B cell (primary cell): ENCODE measurements at regions not wholly inside any gene's neighbourhood (a gene's known extent, or its start where the extent isn't known, plus 50 kb on each side); places are given as distances from the start of the nearest gene placed in this dataset.

Experiments used
- ATAC-seq: fragments of 200-7000 bp; cut with Tn5 transposase; one replicate; pipeline ENCODE4 v1.10.0; 2021; ENCODE audit warnings: low read depth, mild to moderate bottlenecking, moderate number of reproducible peaks, moderate library complexity
- CTCF ChIA-PET: fragments of 350-600 bp; sonication (Branson Sonifier 250); formaldehyde crosslinking; loops from one replicate; lab custom pipeline; 2021; ENCODE audit warnings: antibody characterized with exemption, inconsistent platforms; lab: Charles Lee
- POLR2A ChIA-PET: fragments of 350-600 bp; sonication (Branson Sonifier 250); formaldehyde crosslinking; loops from one replicate; lab custom pipeline; 2021; ENCODE audit warnings: antibody characterized with exemption; lab: Charles Lee
- DNase-seq: peaks from one replicate; pipeline ENCODE4 v3.0.0; 2013
- H2AFZ ChIP-seq: 2 replicates; pipeline ENCODE4 v1.6.1; 2012; ENCODE audit warnings: mild to moderate bottlenecking, low read depth, low read length; ENCODE audit not compliant: insufficient read depth, poor library complexity, severe bottlenecking
- H3K27ac ChIP-seq, 2 donors: 1 replicate in 1 of 2; 2 replicates in 1 of 2; pipeline ENCODE4 v1.5.1; 2012 to 2013; ENCODE audit warnings: low read length in 2 of 2, mild to moderate bottlenecking in 2 of 2, moderate library complexity in 1 of 2
- H3K27me3 ChIP-seq, 4 experiments: fragments of 200-600 bp in 1 of 4; sonication (generic) in 1 of 4; replicated peaks in 1 of 4; 1 replicate in 2 of 4; 2 replicates in 2 of 4; pipeline versions ENCODE4 v1.6.1 to v1.7.0; 2013 to 2016; ENCODE audit warnings: low read length in 3 of 4, mild to moderate bottlenecking in 2 of 4, mixed read lengths in 1 of 4, moderate library complexity in 1 of 4; ENCODE audit not compliant: insufficient read depth in 4 of 4, control insufficient read depth in 3 of 4; ENCODE audit errors: control extremely low read depth in 1 of 4
- H3K36me3 ChIP-seq, 2 experiments: replicated peaks in 1 of 2; 1 replicate in 1 of 2; 2 replicates in 1 of 2; pipeline versions ENCODE4 v1.6.1 to v1.7.1; 2013; ENCODE audit warnings: low read length in 1 of 2; ENCODE audit not compliant: insufficient read depth in 2 of 2, control insufficient read depth in 1 of 2; ENCODE audit errors: control extremely low read depth in 1 of 2, extremely low read depth in 1 of 2
- H3K4me1 ChIP-seq, 2 donors: fragments of 200-600 bp in 1 of 2; sonication (generic) in 1 of 2; 1 replicate in 1 of 2; 2 replicates in 1 of 2; pipeline versions ENCODE4 v1.5.1 to v1.6.1; 2013 to 2017; ENCODE audit warnings: low read length in 2 of 2; ENCODE audit not compliant: control insufficient read depth in 2 of 2, insufficient read depth in 2 of 2
- H3K4me2 ChIP-seq: replicated peaks from 2 replicates; pipeline ENCODE3; 2012; ENCODE audit warnings: mild to moderate bottlenecking, low read depth, low read length; ENCODE audit not compliant: poor library complexity, severe bottlenecking
- H3K4me3 ChIP-seq, 5 experiments: fragments of 200-600 bp in 1 of 5; sonication (generic) in 1 of 5; 1 replicate in 3 of 5; 2 replicates in 2 of 5; pipeline versions ENCODE4 v1.5.1 to v1.7.0; 2011 to 2016; ENCODE audit warnings: low read length in 4 of 5, mild to moderate bottlenecking in 4 of 5, low read depth in 2 of 5, control low read depth in 1 of 5, moderate library complexity in 1 of 5; ENCODE audit not compliant: insufficient read depth in 1 of 5; ENCODE audit errors: control extremely low read depth in 1 of 5, extremely low read depth in 1 of 5
- H3K79me2 ChIP-seq: fragments of 200-600 bp; sonication (generic); one replicate; pipeline ENCODE4 v1.6.0; 2016; ENCODE audit warnings: low read length; ENCODE audit not compliant: control insufficient read depth, insufficient read depth
- H3K9ac ChIP-seq: fragments of 200-600 bp; sonication (generic); 2 replicates; pipeline ENCODE4 v1.6.1; 2017; ENCODE audit warnings: mild to moderate bottlenecking, low read length, moderate library complexity
- H3K9me3 ChIP-seq, 3 donors: one replicate each; pipeline versions ENCODE4 v1.6.1 to v1.7.1; 2013; ENCODE audit warnings: low read length in 2 of 3; ENCODE audit not compliant: control insufficient read depth in 2 of 3, insufficient read depth in 1 of 3; ENCODE audit errors: control extremely low read depth in 1 of 3
- H4K20me1 ChIP-seq: 2 replicates; pipeline ENCODE4 v1.6.0; 2012; ENCODE audit warnings: mild to moderate bottlenecking, low read length; ENCODE audit not compliant: insufficient read depth, control insufficient read depth, poor library complexity, severe bottlenecking
- H3K27ac Mint-ChIP-seq: one replicate; pipeline ENCODE4 v1.8.0; 2021; ENCODE audit warnings: mixed read lengths
- H3K27me3 Mint-ChIP-seq: one replicate; pipeline ENCODE4 v1.8.0; 2021; ENCODE audit warnings: mixed read lengths
- H3K4me1 Mint-ChIP-seq: one replicate; pipeline ENCODE4 v1.8.0; 2021; ENCODE audit warnings: mixed read lengths
- H3K4me3 Mint-ChIP-seq: one replicate; pipeline ENCODE4 v1.8.0; 2021; ENCODE audit warnings: mixed read lengths
- H3K9me3 Mint-ChIP-seq: one replicate; pipeline ENCODE4 v1.8.0; 2022; ENCODE audit warnings: mixed read lengths; ENCODE audit not compliant: insufficient read depth
- CTCF ChIP-seq: fragments of 200-600 bp; IDR thresholded peaks from one replicate; pipeline ENCODE4 v1.8.0; 2022; ENCODE audit warnings: antibody characterized with exemption, mild to moderate bottlenecking
- EZH2 ChIP-seq: IDR thresholded peaks from 2 replicates; pipeline ENCODE4 v1.6.1; 2012; ENCODE audit warnings: borderline replicate concordance, low read depth, mild to moderate bottlenecking, moderate library complexity, low read length; ENCODE audit not compliant: insufficient read depth, poor library complexity, severe bottlenecking
- WGBS: methylation state at CpG from one replicate; pipeline ENCODE4 v1.1.5; 2013; ENCODE audit warnings: missing lambda C conversion rate; ENCODE audit not compliant: insufficient coverage; 5-methylcytosine and 5-hydroxymethylcytosine counted together
- intact Hi-C: fragments of 100-400 bp; cut with micrococcal nuclease; formaldehyde crosslinking; loops from one replicate; pipeline ENCODE4 v1.10.0; 2022

- Histone ChIP-seq H3K27me3 (no peaks in the 10 kb centered on the region), H3K4me3 (no peak overlapping the region), H3K9me3 (peaks cover 0 to 6% (median 3%) of the 10 kb centered on the region in 3 donors), H3K79me2 (no peaks in the 10 kb centered on the region), H2AFZ (no peak overlapping the region), H4K20me1 (no peaks in the 10 kb centered on the region), H3K4me1 (peaks cover 0 to 3% of the 10 kb centered on the region in 2 donors), H3K4me2 (no peak overlapping the region), H3K9ac (no peak overlapping the region), H3K36me3 (no peaks in the 10 kb centered on the region), H3K27ac (no peak overlapping the region)
- no peak for ATAC-seq
- POLR2A ChIA-PET = no interaction called here
- peaks cover 13% of the 10 kb centered on the region for H3K27me3 Mint-ChIP-seq
- H3K9me3 Mint-ChIP-seq = no peaks in the 10 kb centered on the region
- H3K4me3 Mint-ChIP-seq = no peak overlapping the region
- DNase-seq = no peak
- intact Hi-C loops = no loop called here
- no peak for TF ChIP-seq EZH2
- H3K4me1 Mint-ChIP-seq = peaks cover 3% of the 10 kb centered on the region
- H3K27ac Mint-ChIP-seq = no peak overlapping the region
- CTCF ChIA-PET = interaction anchor here (1.2 to 1.6 kb wide), 2 partner anchors 14 to 19 kb away, joined by 4 to 6 read pairs; no protein-coding TSS in a partner anchor
- WGBS = no CpG with 5 or more reads among the region's 2 CpGs
Measured at GRCh38 chr20:41678799-41679198, 60.6 kb upstream of the CHD6 start.

GRCh38 chr20:41672282-41672681, 54.1 kb upstream of the CHD6 start:
- Mint-ChIP-seq H3K9me3 (peaks cover 2% of the 10 kb centered on the region), H3K27ac (no peak overlapping the region), H3K27me3 (peaks cover 27% of the 10 kb centered on the region), H3K4me1 (peaks cover 13% of the 10 kb centered on the region), H3K4me3 (no peak overlapping the region)
- no peak overlapping the region for H3K4me2 ChIP-seq
- ChIA-PET CTCF (no interaction called here), POLR2A (interaction anchor here (0.7 kb wide), 1 partner anchor 218 kb away, joined by 3 read pairs; no protein-coding TSS in a partner anchor)
- TF ChIP-seq CTCF (no peak), EZH2 (no peak)
- ATAC-seq = no peak
- peaks cover 0 to 16% (median 5%) of the 10 kb centered on the region in 4 experiments for H3K27me3 ChIP-seq
- H3K4me3 ChIP-seq = no peak overlapping the region
- no peak overlapping the region for H3K27ac ChIP-seq
- no peak overlapping the region for H2AFZ ChIP-seq
- 100% methylated on average over 1 of the region's 3 CpGs for WGBS
- H3K9me3 ChIP-seq = peaks cover 0 to 11% (median 3%) of the 10 kb centered on the region in 3 donors
- H3K9ac ChIP-seq = no peak overlapping the region
- peaks cover 0 to 10% of the 10 kb centered on the region in 2 donors for H3K4me1 ChIP-seq
- no peaks in the 10 kb centered on the region for H3K79me2 ChIP-seq
- DNase-seq = no peak
- intact Hi-C loops = no loop called here
- H4K20me1 ChIP-seq = no peaks in the 10 kb centered on the region
- H3K36me3 ChIP-seq = no peaks in the 10 kb centered on the region
